ENCODE measurements at regions not wholly inside any gene's neighbourhood (a gene's known extent, or its start where the extent isn't known, plus 50 kb on each side); places are given as distances from the start of the nearest gene placed in this dataset.
"Not testable (repeated sequence)": the region's sequence is repeated elsewhere in the genome, so short reads cannot be mapped to it uniquely, and the experiment has no call there.

DNA sequence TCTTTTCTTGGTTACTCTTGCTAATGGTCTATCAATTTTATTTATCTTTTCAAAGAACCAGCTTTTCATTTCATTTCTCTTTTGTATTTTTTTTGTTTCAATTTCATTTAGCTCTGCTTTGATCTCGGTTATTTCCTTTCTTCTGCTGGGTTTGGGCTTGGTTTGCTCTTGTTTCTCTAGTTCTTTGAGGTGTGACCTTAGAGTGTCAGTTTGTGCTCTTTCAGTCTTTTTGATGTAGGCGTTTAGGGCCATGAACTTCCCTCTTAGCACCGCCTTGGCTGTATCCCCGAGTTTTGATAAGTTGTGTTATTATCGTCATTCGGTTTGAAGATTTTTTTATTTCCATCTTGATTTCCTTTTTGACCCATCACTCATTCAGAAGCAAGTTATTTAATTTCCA lies 265.5 kb downstream of the VAPA start:
- ATAC-seq (ENCODE audit: poor library complexity); DNase-seq; intact Hi-C loops (cut with DNase I): not testable (repeated sequence)

DNA sequence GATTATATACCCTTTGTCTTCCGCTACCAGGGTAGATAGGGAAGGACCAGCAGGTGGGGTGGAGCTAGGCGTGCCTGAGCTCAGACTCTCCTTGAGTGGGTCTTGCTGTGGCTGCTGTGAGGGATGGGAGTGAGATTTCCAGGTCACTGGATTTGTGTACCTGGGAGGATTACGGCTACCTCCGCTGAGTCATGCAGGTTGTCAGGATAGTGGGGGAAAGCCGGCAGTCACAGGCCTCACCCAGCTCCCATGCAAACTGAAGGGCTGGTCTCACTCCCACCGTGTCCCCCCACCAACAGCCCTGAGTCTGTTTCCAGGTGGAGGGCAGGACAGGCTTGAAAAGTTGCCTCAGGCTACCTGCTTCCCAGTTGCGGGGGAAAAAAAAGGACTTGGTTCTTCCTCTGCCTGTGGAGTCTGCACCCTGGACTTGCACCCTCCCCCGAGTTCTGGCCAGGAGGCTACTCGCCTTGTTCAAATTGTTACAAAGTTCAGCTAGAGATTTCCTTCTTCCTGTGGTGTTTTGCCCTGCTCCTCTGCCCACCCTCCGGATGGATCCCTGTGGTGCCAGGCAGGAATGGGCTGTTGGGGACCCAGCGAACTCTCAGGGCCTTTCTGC lies 268.3 kb downstream of the VAPA start:
- no peak for ATAC-seq (ENCODE audit: poor library complexity)
- intact Hi-C loops (cut with DNase I), result no loop called here
- DNase-seq, result no peak

DNA sequence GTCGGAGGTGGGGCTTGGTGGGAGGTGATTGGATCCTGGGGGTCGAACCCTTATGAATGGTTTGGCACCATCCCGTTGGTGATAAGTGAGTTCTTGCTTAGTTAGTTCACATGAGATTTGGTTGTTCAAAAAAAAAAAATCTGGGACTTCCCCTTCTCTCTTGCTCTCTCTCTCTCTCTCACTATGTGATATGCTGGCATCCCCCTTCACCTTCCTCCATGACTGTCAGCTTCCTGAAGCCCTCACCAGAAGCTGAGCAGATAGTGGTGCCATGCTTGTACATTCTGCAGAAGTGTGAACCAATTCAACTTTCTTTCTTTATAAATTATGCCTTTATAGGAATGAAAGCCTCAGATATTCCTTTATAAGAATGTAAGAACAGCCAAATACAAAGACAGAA lies 269.7 kb upstream of the APCDD1 start:
- intact Hi-C loops (cut with DNase I), result no loop called here
- no peak for DNase-seq
- ATAC-seq (ENCODE audit: poor library complexity), result no peak

DNA sequence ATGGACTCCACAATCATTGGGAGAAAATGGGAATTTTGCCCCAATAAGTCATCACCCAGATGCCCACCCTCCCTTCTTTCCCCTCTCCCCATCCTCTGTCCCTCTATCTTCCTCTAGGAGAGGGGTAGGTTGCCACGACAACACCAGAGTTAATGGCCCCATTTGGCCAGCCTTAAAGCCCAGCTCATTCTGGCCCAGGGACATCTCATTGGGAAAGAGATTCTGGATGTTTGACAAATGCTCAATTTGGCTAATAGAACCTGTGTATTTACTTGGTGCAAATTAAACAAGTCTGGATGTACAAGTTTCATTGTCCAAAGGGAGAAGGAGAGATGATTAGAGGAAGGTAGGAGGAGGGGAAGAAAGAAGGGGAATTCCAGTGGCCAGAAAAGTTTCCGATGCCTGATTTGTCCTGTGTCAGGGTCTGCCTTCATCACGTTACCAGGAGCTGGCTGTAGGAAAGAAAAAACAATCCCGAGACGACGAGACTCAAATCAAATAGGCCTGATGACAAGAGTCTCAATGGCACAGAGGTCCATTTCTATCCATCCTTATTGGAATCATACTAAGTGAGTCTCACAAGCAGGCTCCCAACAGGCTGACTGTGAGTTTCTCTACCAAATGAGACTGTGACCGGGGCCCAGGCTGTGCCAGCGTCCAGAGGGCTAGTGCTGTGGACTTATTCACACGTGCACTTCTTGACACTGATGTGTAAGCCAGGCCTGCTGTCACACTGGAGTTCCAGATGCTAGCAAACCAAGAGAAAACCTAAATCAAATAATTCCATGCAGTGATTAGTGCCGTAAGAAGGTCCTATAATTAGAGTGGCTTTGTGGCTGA lies 265.2 kb upstream of the APCDD1 start:
- intact Hi-C loops (cut with DNase I), result no loop called here
- DNase-seq, result peak; percentile 68

DNA sequence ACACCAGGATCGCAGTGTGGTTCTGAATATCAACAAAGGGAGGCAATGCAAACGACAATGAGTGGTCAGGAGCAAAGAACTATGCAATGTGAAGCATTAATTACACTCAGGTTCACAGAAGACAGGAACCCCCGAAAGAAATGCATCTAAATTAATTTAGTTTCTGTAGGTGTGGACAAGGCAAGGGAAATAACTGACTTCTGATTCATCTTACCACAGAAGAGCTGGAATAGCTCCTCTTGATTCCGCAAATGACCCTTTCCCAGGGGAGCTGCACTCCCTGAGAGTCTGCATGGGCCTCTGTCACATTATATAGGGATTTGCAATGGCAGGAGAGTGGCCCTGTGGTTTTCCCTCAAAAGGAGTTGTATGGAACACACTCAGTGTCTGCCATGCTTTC lies 263.9 kb upstream of the APCDD1 start:
- no peak for DNase-seq
- intact Hi-C loops (cut with DNase I), result no loop called here
- ATAC-seq (ENCODE audit: poor library complexity), result no peak

More for the DNA sequence above, 265.2 kb upstream of the APCDD1 start:
- ATAC-seq (ENCODE audit: poor library complexity), result peak; percentile 89

DNA sequence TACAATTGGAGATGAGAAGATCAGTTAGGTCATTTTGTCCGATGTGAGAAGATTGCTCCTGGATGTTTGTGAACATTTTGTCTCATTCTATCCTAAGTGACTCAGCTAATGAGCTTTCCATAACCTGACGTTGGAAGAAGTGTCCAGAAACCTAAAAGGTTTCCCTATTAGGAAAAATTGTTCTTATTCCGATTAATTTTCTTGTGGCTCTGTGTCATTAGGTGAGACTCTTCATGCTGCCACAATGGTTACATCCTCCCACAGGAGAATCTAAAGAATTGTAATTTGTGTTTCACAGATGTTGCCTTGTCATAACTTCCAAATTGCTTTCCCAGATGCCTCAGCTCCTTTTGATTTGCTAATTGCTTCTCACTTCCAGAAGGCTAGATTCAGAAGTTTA lies 261.0 kb upstream of the APCDD1 start:
- no peak for ATAC-seq (ENCODE audit: poor library complexity)
- intact Hi-C loops (cut with DNase I), result no loop called here
- no peak for DNase-seq

DNA sequence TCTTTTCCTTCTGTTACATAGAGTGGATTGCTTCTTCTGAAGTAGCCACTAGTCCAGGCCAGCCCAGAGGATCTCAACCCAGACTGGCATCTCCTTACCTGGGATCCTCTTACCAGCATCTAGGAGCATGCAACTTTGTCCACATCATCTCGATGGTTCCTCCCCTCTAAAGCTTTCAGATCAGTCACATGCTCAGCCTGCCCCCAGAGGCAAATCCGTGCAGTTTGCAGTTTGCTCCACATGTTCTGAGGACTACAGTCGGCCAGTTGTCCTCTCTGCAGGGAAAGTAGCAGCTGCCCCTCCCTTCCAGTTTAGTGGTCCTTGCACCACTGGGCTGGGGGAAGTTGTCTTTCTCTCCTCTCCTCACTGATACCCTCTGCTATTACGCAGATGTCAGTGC lies 259.8 kb upstream of the APCDD1 start:
- intact Hi-C loops (cut with DNase I), result no loop called here
- ATAC-seq (ENCODE audit: poor library complexity), result no peak
- no peak for DNase-seq

DNA sequence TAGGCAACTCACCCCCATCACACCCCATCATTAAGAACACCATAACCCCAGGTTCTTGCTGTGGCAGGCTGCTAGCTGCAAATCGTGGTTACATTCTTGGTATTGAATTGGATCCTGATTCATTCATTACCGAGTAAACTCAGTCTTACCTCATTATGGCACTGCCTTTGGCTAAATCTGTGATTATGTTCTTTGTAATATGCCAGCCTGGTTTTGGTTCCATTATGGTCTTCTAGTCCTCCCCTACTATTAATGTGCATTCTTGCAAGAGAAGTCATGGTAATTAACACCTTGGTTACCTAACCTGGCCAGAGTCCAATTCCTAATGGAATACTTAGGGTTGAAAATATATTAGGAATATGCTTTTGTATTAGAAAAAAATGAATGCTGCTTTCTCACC lies 258.9 kb upstream of the APCDD1 start:
- ATAC-seq (ENCODE audit: poor library complexity), result no peak

DNA sequence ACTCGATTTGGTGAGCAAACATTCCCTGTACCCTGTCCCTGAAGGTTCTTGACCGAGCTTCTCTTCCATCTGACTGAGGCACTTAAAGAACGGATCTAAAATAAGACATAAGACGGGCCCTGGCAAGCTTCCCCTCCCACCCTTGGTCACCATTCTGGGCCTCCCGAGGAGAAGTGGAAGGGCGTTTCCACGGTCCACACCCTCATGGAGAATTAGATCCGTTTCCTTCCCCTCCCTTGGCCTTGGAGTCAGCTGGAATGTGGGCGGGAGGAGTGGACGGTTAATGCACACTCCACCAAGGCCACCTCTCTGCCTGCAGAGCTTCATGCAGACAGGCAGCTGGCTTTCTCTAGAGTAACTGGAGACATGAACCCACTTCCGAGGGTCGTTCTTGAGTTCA lies 257.3 kb upstream of the APCDD1 start:
- ATAC-seq (ENCODE audit: poor library complexity), result peak; percentile 64
- DNase-seq, result peak; percentile 46
- intact Hi-C loops (cut with DNase I), result no loop called here

More for the DNA sequence above, 258.9 kb upstream of the APCDD1 start:
- intact Hi-C loops (cut with DNase I), result no loop called here
- no peak for DNase-seq

DNA sequence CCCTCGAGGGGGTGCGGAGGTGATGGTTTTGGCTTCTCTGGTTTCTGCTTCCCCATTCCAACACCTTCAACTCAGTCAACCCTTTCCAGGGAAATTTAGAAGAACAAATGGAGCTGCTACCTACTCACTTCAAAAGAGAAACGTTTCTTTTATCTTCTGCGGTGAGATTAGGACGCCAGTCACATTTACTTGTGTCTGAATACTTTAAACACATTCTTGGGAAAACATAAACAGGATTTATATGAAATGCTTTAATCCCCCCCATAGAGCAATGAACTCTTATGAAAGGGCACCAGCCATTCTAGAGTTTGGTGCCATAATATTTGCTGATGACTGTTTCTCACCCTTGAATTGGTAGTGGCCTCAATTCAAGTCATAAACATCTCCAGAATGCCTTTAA lies 253.2 kb upstream of the APCDD1 start:
- intact Hi-C loops (cut with DNase I), result no loop called here
- ATAC-seq (ENCODE audit: poor library complexity), result no peak
- DNase-seq, result no peak

DNA sequence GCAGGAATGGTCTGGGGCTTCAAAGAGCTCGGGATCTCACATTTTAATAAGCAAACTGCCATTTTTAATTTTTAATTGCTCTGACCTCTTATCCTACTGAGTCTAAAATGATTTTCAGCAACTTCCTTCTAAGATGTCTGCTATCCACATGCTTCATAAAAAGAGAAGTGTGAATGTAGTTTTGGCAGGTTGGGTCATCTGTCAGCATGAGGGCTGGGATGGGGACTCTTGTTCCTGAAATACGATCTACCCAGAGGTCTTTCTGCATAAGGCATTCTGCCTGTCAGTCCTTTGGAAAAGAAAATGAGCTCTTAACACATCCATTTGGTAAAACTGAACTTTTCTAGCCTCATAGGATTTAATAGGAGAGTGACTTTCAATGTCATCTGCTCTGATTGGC lies 252.8 kb upstream of the APCDD1 start:
- DNase-seq, result no peak
- ATAC-seq (ENCODE audit: poor library complexity), result no peak
- intact Hi-C loops (cut with DNase I), result no loop called here

DNA sequence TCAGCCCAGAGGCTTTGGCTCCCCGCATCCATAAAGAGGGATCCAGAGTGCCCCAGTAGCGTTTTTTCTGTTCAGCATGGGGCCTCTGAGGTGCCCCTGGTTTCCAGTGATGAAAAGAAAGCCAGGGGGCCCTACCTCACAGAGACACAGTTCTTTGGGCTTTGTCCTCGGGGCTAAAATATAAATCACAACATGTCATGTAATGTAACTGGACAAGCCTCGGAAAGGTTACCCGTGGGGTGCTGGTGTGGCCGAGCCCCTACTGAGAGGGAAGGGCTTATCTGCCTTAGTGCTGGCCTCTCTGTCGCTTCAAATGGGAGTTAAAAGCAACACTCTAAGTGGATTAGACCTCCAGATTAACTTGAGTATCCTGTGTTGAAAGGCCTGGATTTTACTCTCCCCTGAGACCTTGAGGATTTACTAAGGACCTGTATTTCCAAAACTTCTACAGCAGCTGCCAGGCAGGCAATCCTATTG lies 251.6 kb upstream of the APCDD1 start:
- DNase-seq (no peak), ATAC-seq (ENCODE audit: poor library complexity) (no peak)
- intact Hi-C loops (cut with DNase I), result no loop called here

DNA sequence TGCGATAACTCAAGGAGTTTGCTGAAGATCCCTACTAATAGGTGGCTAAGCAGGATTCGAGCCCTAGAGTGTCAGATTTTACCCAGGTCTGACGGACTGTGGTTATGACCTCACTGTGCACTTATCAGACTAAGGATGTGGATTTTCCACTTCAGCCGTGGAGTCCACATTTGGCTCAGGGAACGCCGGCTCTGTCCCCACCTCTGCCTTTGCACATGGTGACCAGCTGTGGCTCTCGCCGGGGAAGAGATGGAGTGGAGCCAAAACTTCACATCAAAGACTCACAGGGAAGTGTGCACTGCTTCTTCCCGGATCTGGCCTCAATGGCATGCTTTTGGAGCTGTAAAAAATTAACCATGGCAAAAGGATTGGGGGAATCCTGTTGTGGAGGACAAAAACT lies 249.3 kb upstream of the APCDD1 start:
- peak; percentile 49 for DNase-seq
- intact Hi-C loops (cut with DNase I), result no loop called here
- peak; percentile 34 for ATAC-seq (ENCODE audit: poor library complexity)

DNA sequence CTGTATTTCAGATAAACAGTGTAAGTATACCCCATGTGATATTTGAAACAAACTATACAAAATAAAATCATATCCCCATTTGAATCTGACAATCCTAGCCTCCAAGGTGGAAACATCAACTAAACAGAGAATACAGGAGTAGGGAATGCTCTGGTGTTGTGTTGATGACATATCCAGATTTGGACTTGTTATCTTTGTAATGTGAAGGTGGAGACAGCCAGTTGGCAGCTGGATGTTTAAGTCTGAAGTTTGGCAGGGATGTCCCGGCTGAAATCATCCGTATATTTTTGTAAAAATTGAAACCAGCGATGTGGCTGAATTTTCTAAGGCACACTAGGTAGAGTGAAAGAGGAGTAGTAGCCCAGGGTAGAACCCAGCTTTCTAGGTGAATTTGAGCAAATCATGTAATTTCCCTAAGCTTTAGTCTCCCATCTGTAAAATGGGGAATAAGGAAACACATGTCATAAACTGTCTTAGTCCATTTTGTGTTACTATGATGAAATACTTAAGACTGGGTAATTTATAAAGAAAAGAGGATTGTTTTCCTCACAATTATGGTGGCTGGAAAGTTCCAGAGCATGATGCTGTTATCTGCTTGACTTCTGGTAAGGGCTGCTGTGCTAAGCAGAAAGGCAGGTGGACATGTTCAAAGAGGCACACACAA lies 246.6 kb upstream of the APCDD1 start:
- peak; percentile 73 for ATAC-seq (ENCODE audit: poor library complexity)
- no peak for DNase-seq
- intact Hi-C loops (cut with DNase I), result no loop called here

DNA sequence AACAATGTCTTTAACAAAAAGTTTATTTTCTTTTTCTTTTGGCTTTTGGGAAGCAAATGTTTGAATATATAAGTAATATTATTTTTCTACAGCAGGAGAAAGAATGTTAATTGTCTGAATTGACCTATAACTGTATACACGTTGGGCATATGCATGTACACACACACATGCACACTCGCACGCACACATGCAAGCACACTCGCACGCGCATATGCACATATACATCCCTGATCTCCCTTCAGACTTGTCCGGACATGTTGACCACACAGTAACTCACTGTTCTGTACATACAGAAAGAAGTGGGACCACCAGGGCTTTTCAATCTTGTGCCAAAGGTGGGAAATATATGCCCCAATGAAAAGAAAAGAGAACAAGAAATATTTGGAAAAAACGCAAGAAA lies 245.1 kb upstream of the APCDD1 start:
- no peak for ATAC-seq (ENCODE audit: poor library complexity)
- intact Hi-C loops (cut with DNase I), result no loop called here
- no peak for DNase-seq

DNA sequence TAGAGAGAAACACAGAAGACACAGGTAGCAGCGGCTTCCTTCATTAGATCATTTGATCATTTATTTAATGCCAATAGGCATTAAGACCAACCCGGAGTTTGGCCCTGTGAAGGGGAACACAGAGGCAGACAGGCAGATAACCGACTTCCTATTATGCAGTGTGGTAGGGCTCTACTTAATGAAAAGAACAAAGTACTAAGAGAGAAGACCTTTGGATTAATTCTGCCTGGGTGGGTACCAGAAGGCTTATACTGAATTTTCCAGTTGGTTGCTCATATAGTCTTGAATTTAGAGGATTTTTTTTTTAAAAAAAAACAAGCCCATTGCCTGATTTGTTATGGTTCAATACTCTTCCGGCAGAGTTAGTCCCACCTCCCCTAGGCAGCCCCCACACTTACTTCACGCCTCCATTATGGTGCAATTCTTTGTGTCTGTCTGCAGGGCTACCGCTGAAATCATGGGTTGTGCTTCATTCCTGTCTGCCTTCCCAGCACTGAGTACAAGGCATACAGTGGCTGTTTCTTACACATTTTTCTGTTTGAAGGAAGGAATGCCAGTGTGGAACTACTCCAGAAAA lies 244.3 kb upstream of the APCDD1 start:
- intact Hi-C loops (cut with DNase I), result no loop called here
- no peak for DNase-seq
- no peak for ATAC-seq (ENCODE audit: poor library complexity)

DNA sequence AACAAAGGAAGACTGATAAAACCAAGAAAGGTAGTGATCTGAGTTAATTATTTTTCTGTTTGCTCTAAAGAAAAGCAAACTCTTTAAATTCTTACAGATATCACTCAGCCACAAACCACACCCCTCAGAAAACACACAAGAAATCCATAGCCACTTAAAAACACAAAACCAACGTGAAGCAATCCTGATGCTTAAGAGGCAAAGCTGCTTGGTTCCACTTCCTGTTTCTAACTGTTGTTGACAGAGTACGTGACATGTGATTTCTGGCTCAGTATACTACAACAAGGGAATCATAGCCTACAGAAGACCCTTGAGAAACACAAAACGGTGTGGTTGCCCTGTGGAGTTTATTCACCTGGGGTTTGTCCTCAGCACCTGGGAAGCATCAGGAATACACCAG lies 240.9 kb upstream of the APCDD1 start:
- no peak for DNase-seq
- peak; percentile 56 for ATAC-seq (ENCODE audit: poor library complexity)
- intact Hi-C loops (cut with DNase I), result no loop called here

DNA sequence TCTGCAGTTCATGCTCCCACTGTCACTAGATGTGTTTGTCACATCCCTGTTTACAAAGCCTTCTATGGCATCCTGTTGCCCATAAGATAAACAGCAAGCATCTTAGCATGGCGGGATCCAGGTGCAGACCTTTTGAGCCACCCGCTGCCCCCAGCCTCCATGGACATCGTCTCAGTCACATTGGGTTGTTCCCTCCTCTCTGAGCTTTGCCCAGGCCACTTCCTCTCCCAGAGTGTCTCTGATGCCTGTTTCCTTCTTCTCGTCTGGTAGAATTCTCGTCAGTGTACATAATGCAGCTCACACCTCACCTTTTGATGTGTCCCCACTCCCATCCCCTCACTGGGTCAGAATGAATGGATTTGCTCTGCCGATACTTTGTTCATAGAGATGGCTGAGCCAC lies 239.0 kb upstream of the APCDD1 start:
- intact Hi-C loops (cut with DNase I), result no loop called here
- DNase-seq (no peak), ATAC-seq (ENCODE audit: poor library complexity) (no peak)

DNA sequence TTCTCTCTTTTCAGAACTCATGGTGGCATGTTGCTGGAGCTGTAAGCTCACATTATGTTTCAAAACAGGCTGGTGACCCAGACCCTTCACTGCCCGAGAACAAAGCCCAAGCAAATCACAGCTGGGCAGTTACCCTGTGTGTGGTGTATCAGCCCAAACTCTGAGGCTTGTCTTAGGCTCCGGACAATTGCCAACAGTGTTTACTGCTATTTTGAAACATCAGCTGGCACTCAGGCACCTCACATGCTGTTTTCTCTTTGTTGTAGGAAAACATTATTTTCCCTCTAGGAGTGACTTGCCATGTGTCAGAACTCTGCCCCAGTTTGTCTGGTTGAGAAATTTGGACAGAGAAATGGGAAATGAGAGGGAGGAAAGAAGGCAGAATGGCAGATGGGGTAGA lies 237.6 kb upstream of the APCDD1 start:
- no peak for ATAC-seq (ENCODE audit: poor library complexity)
- intact Hi-C loops (cut with DNase I), result no loop called here
- no peak for DNase-seq

DNA sequence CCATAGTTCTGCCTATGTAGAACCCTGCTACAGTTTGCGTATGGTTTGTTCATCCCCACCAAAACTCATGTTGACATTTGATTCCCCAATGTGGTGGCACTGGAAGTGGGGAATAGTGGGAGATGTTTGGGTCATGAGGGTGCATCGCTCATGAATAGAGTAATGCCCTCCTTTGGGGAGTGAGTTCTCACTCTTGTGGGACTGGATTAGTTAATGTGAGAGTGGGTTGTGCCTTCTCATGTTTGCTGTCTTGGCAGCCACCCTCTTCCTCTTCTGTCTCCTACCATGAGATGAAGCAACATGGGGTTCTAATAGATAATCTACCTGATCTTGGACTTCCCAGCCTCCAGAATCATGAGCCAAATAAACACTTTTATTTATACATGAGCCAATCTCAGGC lies 237.2 kb upstream of the APCDD1 start:
- no peak for ATAC-seq (ENCODE audit: poor library complexity)
- intact Hi-C loops (cut with DNase I), result no loop called here
- no peak for DNase-seq

Measured in Right ventricle myocardium superior (tissue), 1 donor.